GM23248 (cell line): ENCODE measurements at regions not wholly inside any gene's neighbourhood (a gene's known extent, or its start where the extent isn't known, plus 50 kb on each side); places are given as distances from the start of the nearest gene placed in this dataset.

Source experiments
- EZH2 ChIP-seq: fragments of 200-600 bp; sonication (generic); IDR thresholded peaks from 2 replicates; pipeline ENCODE4 v1.6.1; 2018; ENCODE audit warnings: antibody characterized with exemption, mild to moderate bottlenecking; ENCODE audit not compliant: insufficient read depth, poor library complexity, severe bottlenecking
- EZH2phosphoT487 ChIP-seq: fragments of 200-600 bp; sonication (generic); IDR thresholded peaks from 2 replicates; pipeline ENCODE4 v1.6.1; 2018; ENCODE audit warnings: antibody characterized with exemption, moderate library complexity, mild to moderate bottlenecking, low read depth; ENCODE audit not compliant: insufficient read depth

DNA sequence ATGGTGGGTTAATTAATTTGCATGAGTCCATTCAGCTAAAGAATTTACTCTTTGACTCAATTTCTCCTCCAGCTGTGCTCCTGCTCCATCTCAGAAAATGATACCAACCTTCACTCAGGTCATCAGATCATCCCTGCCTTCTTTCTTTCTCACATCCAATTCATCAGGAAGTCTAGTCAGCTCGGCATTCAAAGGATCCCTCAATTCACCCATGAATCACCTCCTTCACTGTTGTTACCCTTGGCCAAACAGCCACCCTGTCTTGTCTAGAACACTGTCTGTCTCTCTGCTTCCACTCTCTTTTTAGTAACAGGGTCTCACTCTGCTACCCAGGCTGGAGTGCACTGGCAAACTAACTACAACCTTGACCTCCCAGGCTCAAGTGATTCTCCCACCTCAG, 337.4 kb upstream of the SFRP2 start:
- TF ChIP-seq EZH2, result no peak
- no peak for TF ChIP-seq EZH2phosphoT487
